ENCODE measurements at regions not wholly inside any gene's neighbourhood (a gene's known extent, or its start where the extent isn't known, plus 50 kb on each side); places are given as distances from the start of the nearest gene placed in this dataset.

GRCh38 chr14:101249676-101250036, 311.6 kb upstream of the DIO3 start:
- POLR2A ChIA-PET, result interaction anchor here (1.8 kb wide), 1 partner anchor 39 kb away, joined by 4 read pairs; no protein-coding TSS in a partner anchor
- CTCF ChIA-PET (ENCODE audit: low intra/inter-chr PET ratio, low total read pairs), result no interaction called here
- FAIRE-seq, result no peak
- H3K79me2 ChIP-seq (ENCODE audit: insufficient read depth, low read length), result no peaks in the 10 kb centered on the region
- H3K36me3 ChIP-seq (replicated peaks in 1 of 2; ENCODE audit: control insufficient read depth in 1 of 2, insufficient read depth in 2 of 2, low read length in 2 of 2), result no peaks in the 10 kb centered on the region
- no peaks in the 10 kb centered on the region for H4K20me1 ChIP-seq (ENCODE audit: insufficient read depth, low read length)
- no peak overlapping the region for H3K9ac ChIP-seq (ENCODE audit: insufficient read depth, low read depth, low read length)
- TF ChIP-seq, protein P1, sequence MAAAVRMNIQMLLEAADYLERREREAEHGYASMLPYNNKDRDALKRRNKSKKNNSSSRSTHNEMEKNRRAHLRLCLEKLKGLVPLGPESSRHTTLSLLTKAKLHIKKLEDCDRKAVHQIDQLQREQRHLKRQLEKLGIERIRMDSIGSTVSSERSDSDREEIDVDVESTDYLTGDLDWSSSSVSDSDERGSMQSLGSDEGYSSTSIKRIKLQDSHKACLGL (CRISPR knock-in tag; IDR thresholded peaks at IDR 0.05), result no peak
- no peak for TF ChIP-seq DR1 (CRISPR knock-in tag; IDR thresholded peaks at IDR 0.05)
- TF ChIP-seq GATAD2A (CRISPR knock-in tag; IDR thresholded peaks at IDR 0.05), result no peak
- no peak for TF ChIP-seq ZNF143 (CRISPR knock-in tag; IDR thresholded peaks at IDR 0.05)
- TF ChIP-seq, protein P2, sequence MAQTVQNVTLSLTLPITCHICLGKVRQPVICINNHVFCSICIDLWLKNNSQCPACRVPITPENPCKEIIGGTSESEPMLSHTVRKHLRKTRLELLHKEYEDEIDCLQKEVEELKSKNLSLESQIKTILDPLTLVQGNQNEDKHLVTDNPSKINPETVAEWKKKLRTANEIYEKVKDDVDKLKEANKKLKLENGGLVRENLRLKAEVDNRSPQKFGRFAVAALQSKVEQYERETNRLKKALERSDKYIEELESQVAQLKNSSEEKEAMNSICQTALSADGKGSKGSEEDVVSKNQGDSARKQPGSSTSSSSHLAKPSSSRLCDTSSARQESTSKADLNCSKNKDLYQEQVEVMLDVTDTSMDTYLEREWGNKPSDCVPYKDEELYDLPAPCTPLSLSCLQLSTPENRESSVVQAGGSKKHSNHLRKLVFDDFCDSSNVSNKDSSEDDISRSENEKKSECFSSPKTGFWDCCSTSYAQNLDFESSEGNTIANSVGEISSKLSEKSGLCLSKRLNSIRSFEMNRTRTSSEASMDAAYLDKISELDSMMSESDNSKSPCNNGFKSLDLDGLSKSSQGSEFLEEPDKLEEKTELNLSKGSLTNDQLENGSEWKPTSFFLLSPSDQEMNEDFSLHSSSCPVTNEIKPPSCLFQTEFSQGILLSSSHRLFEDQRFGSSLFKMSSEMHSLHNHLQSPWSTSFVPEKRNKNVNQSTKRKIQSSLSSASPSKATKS (CRISPR knock-in tag; IDR thresholded peaks at IDR 0.05), result no peak
- TF ChIP-seq ZNF572 (CRISPR knock-in tag; IDR thresholded peaks at IDR 0.05), result no peak
- no peak for TF ChIP-seq MLLT10 (CRISPR knock-in tag; IDR thresholded peaks at IDR 0.05)
- no peak for TF ChIP-seq CBX5 (CRISPR knock-in tag; IDR thresholded peaks at IDR 0.05; ENCODE audit: borderline replicate concordance)
- TF ChIP-seq ZNF775 (CRISPR knock-in tag; IDR thresholded peaks at IDR 0.05; ENCODE audit: borderline replicate concordance), result no peak
- H2AFZ ChIP-seq (ENCODE audit: low read length), result no peak overlapping the region
- H3K4me2 ChIP-seq (ENCODE audit: low read depth, low read length), result no peak overlapping the region
- H3K9me3 ChIP-seq (ENCODE audit: low read length), result no peaks in the 10 kb centered on the region
- no peak overlapping the region for H3K27ac ChIP-seq (ENCODE audit: extremely low read length, insufficient read depth, low read length)
- H3K4me1 ChIP-seq (ENCODE audit: insufficient read depth, low read length), result peaks cover 12% of the 10 kb centered on the region
- WGBS (ENCODE audit: low lambda C conversion rate), result 47% methylated on average over 7 of the region's 8 CpGs
- H3K4me3 ChIP-seq (replicated peaks in 1 of 3; ENCODE audit: insufficient read depth in 1 of 3, low read depth in 2 of 3, low read length in 3 of 3), result no peak overlapping the region
- intact Hi-C loops (cut with micrococcal nuclease; ENCODE audit: unreplicated experiment) (no loop called here), in situ Hi-C loops (cut with HindIII; ENCODE audit: extremely low pct_ligation_motif_present, low pct_unique_long_range_greater_than_20kb) (no loop called here)
- BruUV-seq (replicated peaks), result no TSS peak
- ATAC-seq, result no peak
- H3K27me3 ChIP-seq (ENCODE audit: control insufficient read depth in 1 of 2, insufficient read depth in 2 of 2, low read length in 2 of 2), result peaks cover 23 to 66% of the 10 kb centered on the region in 2 experiments
- no peak for DNase-seq (ENCODE audit: low spot score)
